ENCODE measurements at regions not wholly inside any gene's neighbourhood (a gene's known extent, or its start where the extent isn't known, plus 50 kb on each side); places are given as distances from the start of the nearest gene placed in this dataset.

GRCh38 chr17:55584055-55584685 is 72.9 kb upstream of the SMIM36 start:
- TF ChIP-seq CTCF (IDR thresholded peaks at IDR 0.05) (no peak), POLR2A (IDR thresholded peaks at IDR 0.05) (no peak)
